Panc1 (cell line): ENCODE measurements at regions not wholly inside any gene's neighbourhood (a gene's known extent, or its start where the extent isn't known, plus 50 kb on each side); places are given as distances from the start of the nearest gene placed in this dataset.

Source experiments
- POLR2AphosphoS5 ChIP-seq: IDR thresholded peaks from 2 replicates; pipeline ENCODE4 v1.6.1; 2012; ENCODE audit warnings: mild to moderate bottlenecking, low read depth, low read length, moderate library complexity
- SIN3A ChIP-seq: IDR thresholded peaks from 2 replicates; pipeline ENCODE4 v1.6.1; 2012; ENCODE audit warnings: low read depth, mild to moderate bottlenecking, low read length, moderate library complexity, borderline replicate concordance; ENCODE audit not compliant: insufficient read depth
- TF ChIP-seq, protein P1 (sequence below): fragments of 450-650 bp; IDR thresholded peaks from 2 replicates; pipeline ENCODE4 v1.5.1; 2017; ENCODE audit warnings: mild to moderate bottlenecking
- TF ChIP-seq, protein P2 (sequence below), 2 experiments: IDR thresholded peaks; 2 replicates each; pipeline ENCODE4 v1.6.1; 2011 to 2012; ENCODE audit warnings: low read depth in 2 of 2, control low read depth in 1 of 2, low read length in 1 of 2, mild to moderate bottlenecking in 1 of 2, moderate library complexity in 1 of 2; ENCODE audit not compliant: insufficient read depth in 1 of 2

DNA sequence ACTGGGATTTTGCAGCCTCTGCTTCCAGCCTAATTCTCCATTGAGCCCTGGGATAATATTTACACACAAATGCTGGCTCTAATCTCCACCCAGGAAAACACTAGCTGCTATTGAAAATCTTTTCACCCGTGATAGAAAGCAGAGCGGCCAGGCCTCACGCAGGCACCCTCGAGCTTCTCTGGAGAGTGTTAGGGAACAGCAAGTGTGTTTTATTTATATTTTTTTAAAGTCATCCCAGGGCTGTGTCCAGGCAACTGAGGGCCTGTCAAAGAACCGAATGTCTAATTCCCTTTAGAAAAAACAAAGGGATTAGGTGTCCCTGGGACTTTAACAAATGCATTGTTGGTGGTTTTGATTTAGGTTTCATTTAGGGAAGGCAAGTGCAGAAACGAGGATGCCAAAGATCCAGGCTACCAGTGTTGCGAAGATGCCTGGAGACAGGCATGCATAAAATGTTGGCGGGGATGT is 51.2 kb upstream of the SPRY4 start:
- TF ChIP-seq, protein P1, sequence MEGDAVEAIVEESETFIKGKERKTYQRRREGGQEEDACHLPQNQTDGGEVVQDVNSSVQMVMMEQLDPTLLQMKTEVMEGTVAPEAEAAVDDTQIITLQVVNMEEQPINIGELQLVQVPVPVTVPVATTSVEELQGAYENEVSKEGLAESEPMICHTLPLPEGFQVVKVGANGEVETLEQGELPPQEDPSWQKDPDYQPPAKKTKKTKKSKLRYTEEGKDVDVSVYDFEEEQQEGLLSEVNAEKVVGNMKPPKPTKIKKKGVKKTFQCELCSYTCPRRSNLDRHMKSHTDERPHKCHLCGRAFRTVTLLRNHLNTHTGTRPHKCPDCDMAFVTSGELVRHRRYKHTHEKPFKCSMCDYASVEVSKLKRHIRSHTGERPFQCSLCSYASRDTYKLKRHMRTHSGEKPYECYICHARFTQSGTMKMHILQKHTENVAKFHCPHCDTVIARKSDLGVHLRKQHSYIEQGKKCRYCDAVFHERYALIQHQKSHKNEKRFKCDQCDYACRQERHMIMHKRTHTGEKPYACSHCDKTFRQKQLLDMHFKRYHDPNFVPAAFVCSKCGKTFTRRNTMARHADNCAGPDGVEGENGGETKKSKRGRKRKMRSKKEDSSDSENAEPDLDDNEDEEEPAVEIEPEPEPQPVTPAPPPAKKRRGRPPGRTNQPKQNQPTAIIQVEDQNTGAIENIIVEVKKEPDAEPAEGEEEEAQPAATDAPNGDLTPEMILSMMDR, result no peak
- TF ChIP-seq, protein P2, sequence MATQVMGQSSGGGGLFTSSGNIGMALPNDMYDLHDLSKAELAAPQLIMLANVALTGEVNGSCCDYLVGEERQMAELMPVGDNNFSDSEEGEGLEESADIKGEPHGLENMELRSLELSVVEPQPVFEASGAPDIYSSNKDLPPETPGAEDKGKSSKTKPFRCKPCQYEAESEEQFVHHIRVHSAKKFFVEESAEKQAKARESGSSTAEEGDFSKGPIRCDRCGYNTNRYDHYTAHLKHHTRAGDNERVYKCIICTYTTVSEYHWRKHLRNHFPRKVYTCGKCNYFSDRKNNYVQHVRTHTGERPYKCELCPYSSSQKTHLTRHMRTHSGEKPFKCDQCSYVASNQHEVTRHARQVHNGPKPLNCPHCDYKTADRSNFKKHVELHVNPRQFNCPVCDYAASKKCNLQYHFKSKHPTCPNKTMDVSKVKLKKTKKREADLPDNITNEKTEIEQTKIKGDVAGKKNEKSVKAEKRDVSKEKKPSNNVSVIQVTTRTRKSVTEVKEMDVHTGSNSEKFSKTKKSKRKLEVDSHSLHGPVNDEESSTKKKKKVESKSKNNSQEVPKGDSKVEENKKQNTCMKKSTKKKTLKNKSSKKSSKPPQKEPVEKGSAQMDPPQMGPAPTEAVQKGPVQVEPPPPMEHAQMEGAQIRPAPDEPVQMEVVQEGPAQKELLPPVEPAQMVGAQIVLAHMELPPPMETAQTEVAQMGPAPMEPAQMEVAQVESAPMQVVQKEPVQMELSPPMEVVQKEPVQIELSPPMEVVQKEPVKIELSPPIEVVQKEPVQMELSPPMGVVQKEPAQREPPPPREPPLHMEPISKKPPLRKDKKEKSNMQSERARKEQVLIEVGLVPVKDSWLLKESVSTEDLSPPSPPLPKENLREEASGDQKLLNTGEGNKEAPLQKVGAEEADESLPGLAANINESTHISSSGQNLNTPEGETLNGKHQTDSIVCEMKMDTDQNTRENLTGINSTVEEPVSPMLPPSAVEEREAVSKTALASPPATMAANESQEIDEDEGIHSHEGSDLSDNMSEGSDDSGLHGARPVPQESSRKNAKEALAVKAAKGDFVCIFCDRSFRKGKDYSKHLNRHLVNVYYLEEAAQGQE (IDR thresholded peaks at IDR 0.05; ENCODE audit: insufficient read depth in 1 of 2, low read depth in 2 of 2, low read length in 1 of 2), result no peak
- TF ChIP-seq POLR2AphosphoS5, result no peak
- TF ChIP-seq SIN3A, result no peak
